ENCODE measurements at regions not wholly inside any gene's neighbourhood (a gene's known extent, or its start where the extent isn't known, plus 50 kb on each side); places are given as distances from the start of the nearest gene placed in this dataset.

GRCh38 chr14:56962444-56963080 is 152.3 kb upstream of the OTX2 start:
- DNase-seq = no peak
- no peaks in the 10 kb centered on the region for H3K27me3 ChIP-seq (ENCODE audit: insufficient read depth, low read depth, severe bottlenecking)
- TF ChIP-seq CTCF (IDR thresholded peaks at IDR 0.05; ENCODE audit: low read depth, low read length) = no peak

GRCh38 chr14:56959869-56960268 is 149.6 kb upstream of the OTX2 start:
- TF ChIP-seq CTCF (IDR thresholded peaks at IDR 0.05; ENCODE audit: low read depth, low read length) = no peak
- no peaks in the 10 kb centered on the region for H3K27me3 ChIP-seq (ENCODE audit: insufficient read depth, low read depth, severe bottlenecking)
- no peak overlapping the region for H3K27ac ChIP-seq
- H3K36me3 ChIP-seq = no peaks in the 10 kb centered on the region
- H3K9me3 ChIP-seq (ENCODE audit: severe bottlenecking) = no peaks in the 10 kb centered on the region
- H3K4me3 ChIP-seq (ENCODE audit: low read depth, low read length) = no peak overlapping the region
- DNase-seq = no peak

More at GRCh38 chr14:56962444-56963080, 152.3 kb upstream of the OTX2 start:
- Histone ChIP-seq H3K9me3 (ENCODE audit: severe bottlenecking) (no peaks in the 10 kb centered on the region), H3K4me3 (ENCODE audit: low read depth, low read length) (no peak overlapping the region), H3K27ac (no peak overlapping the region), H3K36me3 (no peaks in the 10 kb centered on the region)

- DNase-seq = no peak
- Histone ChIP-seq H3K9me3 (ENCODE audit: severe bottlenecking) (no peaks in the 10 kb centered on the region), H3K4me3 (ENCODE audit: low read depth, low read length) (no peak overlapping the region), H3K27me3 (ENCODE audit: insufficient read depth, low read depth, severe bottlenecking) (no peaks in the 10 kb centered on the region), H3K27ac (no peak overlapping the region), H3K36me3 (no peaks in the 10 kb centered on the region)
- no peak for TF ChIP-seq CTCF (IDR thresholded peaks at IDR 0.05; ENCODE audit: low read depth, low read length)
Observed at GRCh38 chr14:56959121-56959520, 148.8 kb upstream of the OTX2 start.

- H3K9me3 ChIP-seq (ENCODE audit: severe bottlenecking) = no peaks in the 10 kb centered on the region
- H3K27ac ChIP-seq = no peak overlapping the region
- no peaks in the 10 kb centered on the region for H3K27me3 ChIP-seq (ENCODE audit: insufficient read depth, low read depth, severe bottlenecking)
- TF ChIP-seq CTCF (IDR thresholded peaks at IDR 0.05; ENCODE audit: low read depth, low read length) = no peak
- H3K4me3 ChIP-seq (ENCODE audit: low read depth, low read length) = no peak overlapping the region
- DNase-seq = no peak
- no peaks in the 10 kb centered on the region for H3K36me3 ChIP-seq
Observed at GRCh38 chr14:56956182-56956581, 145.9 kb upstream of the OTX2 start.

- Histone ChIP-seq H3K4me3 (ENCODE audit: low read depth, low read length) (no peak overlapping the region), H3K27ac (no peak overlapping the region), H3K9me3 (ENCODE audit: severe bottlenecking) (no peaks in the 10 kb centered on the region), H3K27me3 (ENCODE audit: insufficient read depth, low read depth, severe bottlenecking) (no peaks in the 10 kb centered on the region), H3K36me3 (no peaks in the 10 kb centered on the region)
- no peak for DNase-seq
- TF ChIP-seq CTCF (IDR thresholded peaks at IDR 0.05; ENCODE audit: low read depth, low read length) = no peak
Observed at GRCh38 chr14:56955745-56956144, 145.5 kb upstream of the OTX2 start.

GRCh38 chr14:56953884-56954283 is 143.6 kb upstream of the OTX2 start:
- Histone ChIP-seq H3K4me3 (ENCODE audit: low read depth, low read length) (no peak overlapping the region), H3K36me3 (no peaks in the 10 kb centered on the region), H3K27ac (no peak overlapping the region), H3K27me3 (ENCODE audit: insufficient read depth, low read depth, severe bottlenecking) (no peaks in the 10 kb centered on the region), H3K9me3 (ENCODE audit: severe bottlenecking) (no peaks in the 10 kb centered on the region)
- peak; percentile 50 for DNase-seq
- no peak for TF ChIP-seq CTCF (IDR thresholded peaks at IDR 0.05; ENCODE audit: low read depth, low read length)

Data from WERI-Rb-1 (cell line).